Duodenal mucosa (tissue), 2 donors: ENCODE measurements at regions not wholly inside any gene's neighbourhood (a gene's known extent, or its start where the extent isn't known, plus 50 kb on each side); places are given as distances from the start of the nearest gene placed in this dataset.

Source experiments
- H3K27ac ChIP-seq: one replicate; pipeline ENCODE4 v1.7.0; 2013; ENCODE audit warnings: low read depth, low read length
- H3K27me3 ChIP-seq, 2 donors: one replicate each; pipeline ENCODE4 v1.7.0; 2013; ENCODE audit warnings: low read length in 2 of 2, control low read depth in 1 of 2; ENCODE audit not compliant: insufficient read depth in 2 of 2, control insufficient read depth in 1 of 2
- H3K36me3 ChIP-seq, 2 donors: one replicate each; pipeline ENCODE4 v1.7.0; 2013; ENCODE audit warnings: low read length in 2 of 2, control low read depth in 1 of 2; ENCODE audit not compliant: insufficient read depth in 2 of 2, control insufficient read depth in 1 of 2
- H3K4me1 ChIP-seq, 2 donors: one replicate each; pipeline ENCODE4 v1.7.0; 2013; ENCODE audit warnings: low read length in 2 of 2, control low read depth in 1 of 2; ENCODE audit not compliant: insufficient read depth in 2 of 2, control insufficient read depth in 1 of 2
- H3K4me3 ChIP-seq, 2 donors: one replicate each; pipeline ENCODE4 v1.7.0; 2013; ENCODE audit warnings: low read length in 2 of 2, low read depth in 1 of 2
- H3K9ac ChIP-seq, 2 donors: one replicate each; pipeline ENCODE4 v1.7.0; 2013; ENCODE audit warnings: low read length in 2 of 2, low read depth in 1 of 2
- H3K9me3 ChIP-seq, 2 donors: one replicate each; pipeline ENCODE4 v1.7.0; 2013; ENCODE audit warnings: low read length in 2 of 2, control low read depth in 1 of 2; ENCODE audit not compliant: control insufficient read depth in 1 of 2

DNA sequence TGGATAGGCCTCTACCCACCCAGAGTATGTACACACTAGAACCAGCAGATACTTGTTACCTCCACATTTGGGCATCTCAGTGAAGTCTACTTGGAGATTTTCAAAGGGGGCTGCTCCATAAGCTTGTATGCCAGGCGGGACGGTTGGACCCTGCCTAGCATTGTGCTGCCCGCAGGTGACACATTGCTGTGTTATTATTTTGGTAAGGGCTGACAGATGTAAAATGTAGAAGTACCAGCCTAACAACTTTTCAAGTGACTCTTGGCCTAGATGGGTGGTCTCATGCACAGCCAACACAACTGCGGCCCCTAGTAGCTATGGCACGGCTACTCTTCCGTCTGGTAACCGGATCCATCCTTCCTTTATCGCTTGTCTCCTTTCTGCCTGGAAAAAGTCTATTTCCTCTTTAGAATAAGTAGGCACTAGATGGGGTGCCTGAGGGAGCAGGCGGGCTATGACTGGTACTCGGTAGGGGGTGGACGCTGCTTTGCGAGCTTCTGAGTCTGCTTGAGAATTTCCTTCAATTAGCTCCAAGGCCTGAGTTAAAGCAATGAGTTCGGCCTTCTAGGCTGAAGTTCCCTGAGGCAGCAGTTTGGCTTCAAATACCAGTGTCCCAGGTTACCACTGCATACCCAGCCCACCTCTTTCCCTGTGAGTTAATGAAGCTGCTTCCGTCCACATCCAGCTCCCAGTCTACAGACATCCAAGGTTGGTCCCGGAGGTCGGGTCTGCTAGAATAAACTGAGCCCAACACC is 405.3 kb downstream of the TGFB2 start:
- Histone ChIP-seq H3K27me3 (no peaks in the 10 kb centered on the region), H3K4me3 (no peak overlapping the region), H3K36me3 (no peaks in the 10 kb centered on the region), H3K9ac (no peak overlapping the region), H3K4me1 (no peaks in the 10 kb centered on the region), H3K9me3 (no peaks in the 10 kb centered on the region), H3K27ac (no peak overlapping the region)

DNA sequence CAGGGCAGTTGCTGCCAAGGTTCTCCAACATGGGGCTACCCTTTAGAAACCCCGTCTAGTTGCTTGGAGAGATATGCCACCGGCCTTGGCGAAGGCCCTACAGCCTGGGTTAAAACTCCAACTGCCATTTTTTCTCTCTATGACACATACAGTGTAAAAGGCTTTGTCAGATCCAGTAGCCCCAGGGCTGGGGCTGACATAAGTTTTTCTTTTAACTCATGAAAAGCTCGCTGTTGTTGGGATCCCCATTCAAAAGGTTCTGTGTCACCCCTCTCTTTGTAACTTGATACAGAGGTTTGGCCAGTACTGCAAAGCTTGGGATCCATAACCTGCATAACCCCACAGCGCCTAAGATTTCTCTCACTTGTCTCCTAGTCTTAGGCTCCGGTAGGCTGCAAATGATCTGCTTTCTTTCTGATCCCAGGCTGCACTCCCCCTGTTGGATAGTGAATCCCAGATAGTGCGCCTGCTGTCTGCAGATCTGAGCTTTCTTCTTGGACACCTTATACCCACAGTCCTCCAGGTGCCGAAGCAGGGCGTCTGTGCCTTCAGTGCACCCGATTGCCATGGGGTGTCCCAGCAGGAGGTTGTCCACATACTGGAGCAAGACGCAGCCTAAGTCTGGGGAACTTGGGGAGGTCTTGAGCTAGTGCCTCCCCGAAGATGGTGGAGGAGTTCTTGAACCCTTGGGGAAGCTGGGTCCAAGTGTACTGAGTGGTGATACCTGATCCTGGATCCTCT is 406.2 kb downstream of the TGFB2 start:
- Histone ChIP-seq H3K9ac (no peak overlapping the region), H3K4me3 (no peak overlapping the region), H3K27me3 (no peaks in the 10 kb centered on the region)

DNA sequence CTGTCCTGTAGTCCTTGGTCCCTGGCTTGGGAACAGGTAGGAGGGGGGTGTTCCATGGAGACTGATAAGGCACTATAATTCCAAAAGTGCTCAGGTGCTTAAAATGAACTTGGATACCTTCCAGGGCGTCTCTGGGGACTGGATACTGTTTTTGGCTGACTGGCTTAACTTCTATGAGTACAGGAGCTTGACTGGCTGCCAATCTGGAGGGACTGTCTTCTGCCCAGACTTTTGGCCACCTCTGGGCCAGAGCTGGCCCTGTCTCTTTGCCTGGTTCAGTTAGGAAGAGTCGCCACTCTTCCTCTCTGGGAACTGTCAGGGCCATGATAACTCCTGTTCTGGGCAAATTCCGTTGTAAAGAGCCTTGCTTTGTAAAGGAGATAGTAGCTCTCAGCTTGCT is 407.0 kb downstream of the TGFB2 start:
- Histone ChIP-seq H3K36me3 (no peaks in the 10 kb centered on the region), H3K9me3 (no peaks in the 10 kb centered on the region), H3K9ac (no peak overlapping the region), H3K4me1 (no peaks in the 10 kb centered on the region), H3K4me3 (no peak overlapping the region), H3K27ac (no peak overlapping the region), H3K27me3 (no peaks in the 10 kb centered on the region)

More for the DNA sequence above, 406.2 kb downstream of the TGFB2 start:
- Histone ChIP-seq H3K9me3 (no peaks in the 10 kb centered on the region), H3K36me3 (no peaks in the 10 kb centered on the region), H3K27ac (no peak overlapping the region), H3K4me1 (no peaks in the 10 kb centered on the region)

DNA sequence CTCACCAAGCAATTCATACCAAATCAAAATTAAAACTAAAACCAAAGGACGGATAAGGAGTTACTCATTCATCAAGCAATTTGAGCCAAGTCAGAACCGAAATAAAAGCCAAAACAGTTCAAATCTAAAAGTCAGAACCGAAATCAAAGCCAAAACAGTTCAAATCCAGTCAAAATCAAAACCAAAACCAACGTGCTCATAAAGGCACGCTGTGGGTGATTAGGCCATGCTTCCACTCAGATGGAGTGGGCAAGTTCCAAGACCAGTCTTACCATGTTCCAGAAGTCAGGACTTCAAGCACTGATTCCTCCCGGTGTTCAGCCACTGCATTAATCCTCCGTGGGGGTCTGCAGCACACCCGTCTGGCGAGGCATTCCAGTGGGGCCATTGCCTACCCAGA is 409.3 kb downstream of the TGFB2 start:
- H3K9me3 ChIP-seq = no peaks in the 10 kb centered on the region
- H3K36me3 ChIP-seq = no peaks in the 10 kb centered on the region
- H3K4me3 ChIP-seq = no peak overlapping the region
- H3K4me1 ChIP-seq = no peaks in the 10 kb centered on the region
- no peak overlapping the region for H3K9ac ChIP-seq
- no peak overlapping the region for H3K27ac ChIP-seq
- H3K27me3 ChIP-seq = no peaks in the 10 kb centered on the region

DNA sequence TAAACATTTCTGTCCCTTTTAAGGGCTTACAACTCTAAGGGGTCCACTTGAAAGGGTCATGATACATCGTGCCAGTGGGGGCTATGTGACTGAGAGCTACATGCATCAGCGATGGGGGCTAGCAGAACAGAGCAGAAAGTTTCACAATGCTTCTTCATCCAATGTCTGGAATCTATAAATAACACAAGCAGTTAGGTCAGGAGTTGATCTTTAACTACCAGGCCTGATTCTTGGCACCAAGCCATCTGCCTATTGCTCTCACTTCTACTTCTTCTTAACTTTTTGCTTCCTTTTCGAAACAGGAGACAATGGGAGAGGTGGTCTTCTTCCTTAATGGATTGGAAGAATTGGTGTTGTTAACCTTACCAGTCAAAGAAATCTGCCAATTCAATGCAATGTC is 410.0 kb downstream of the TGFB2 start:
- Histone ChIP-seq H3K36me3 (no peaks in the 10 kb centered on the region), H3K9ac (no peak overlapping the region), H3K4me1 (no peaks in the 10 kb centered on the region), H3K9me3 (no peaks in the 10 kb centered on the region), H3K4me3 (no peak overlapping the region), H3K27ac (no peak overlapping the region), H3K27me3 (no peaks in the 10 kb centered on the region)

DNA sequence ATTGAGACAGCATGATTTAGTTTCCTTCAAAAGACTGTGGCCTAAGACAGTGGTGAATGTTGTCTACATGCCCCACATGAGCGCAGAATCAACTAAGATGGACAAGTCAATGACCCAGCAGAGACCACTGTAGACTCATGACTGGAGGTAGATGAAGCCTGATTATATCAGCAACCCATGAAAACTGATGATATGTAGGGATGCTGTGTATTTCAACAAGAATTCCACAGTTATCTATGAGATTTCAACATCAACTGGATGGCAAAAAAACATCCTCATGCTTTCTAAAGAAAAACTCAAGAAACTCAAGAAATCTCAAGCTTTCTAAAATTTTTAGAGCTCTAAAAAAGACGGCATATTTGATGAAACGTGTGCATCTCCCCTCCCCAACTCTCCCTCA is 413.9 kb upstream of the LYPLAL1 start:
- H3K36me3 ChIP-seq = no peaks in the 10 kb centered on the region
- no peak overlapping the region for H3K9ac ChIP-seq
- H3K27me3 ChIP-seq = no peaks in the 10 kb centered on the region
- H3K9me3 ChIP-seq = no peaks in the 10 kb centered on the region
- H3K27ac ChIP-seq = no peak overlapping the region
- no peaks in the 10 kb centered on the region for H3K4me1 ChIP-seq
- H3K4me3 ChIP-seq = no peak overlapping the region

DNA sequence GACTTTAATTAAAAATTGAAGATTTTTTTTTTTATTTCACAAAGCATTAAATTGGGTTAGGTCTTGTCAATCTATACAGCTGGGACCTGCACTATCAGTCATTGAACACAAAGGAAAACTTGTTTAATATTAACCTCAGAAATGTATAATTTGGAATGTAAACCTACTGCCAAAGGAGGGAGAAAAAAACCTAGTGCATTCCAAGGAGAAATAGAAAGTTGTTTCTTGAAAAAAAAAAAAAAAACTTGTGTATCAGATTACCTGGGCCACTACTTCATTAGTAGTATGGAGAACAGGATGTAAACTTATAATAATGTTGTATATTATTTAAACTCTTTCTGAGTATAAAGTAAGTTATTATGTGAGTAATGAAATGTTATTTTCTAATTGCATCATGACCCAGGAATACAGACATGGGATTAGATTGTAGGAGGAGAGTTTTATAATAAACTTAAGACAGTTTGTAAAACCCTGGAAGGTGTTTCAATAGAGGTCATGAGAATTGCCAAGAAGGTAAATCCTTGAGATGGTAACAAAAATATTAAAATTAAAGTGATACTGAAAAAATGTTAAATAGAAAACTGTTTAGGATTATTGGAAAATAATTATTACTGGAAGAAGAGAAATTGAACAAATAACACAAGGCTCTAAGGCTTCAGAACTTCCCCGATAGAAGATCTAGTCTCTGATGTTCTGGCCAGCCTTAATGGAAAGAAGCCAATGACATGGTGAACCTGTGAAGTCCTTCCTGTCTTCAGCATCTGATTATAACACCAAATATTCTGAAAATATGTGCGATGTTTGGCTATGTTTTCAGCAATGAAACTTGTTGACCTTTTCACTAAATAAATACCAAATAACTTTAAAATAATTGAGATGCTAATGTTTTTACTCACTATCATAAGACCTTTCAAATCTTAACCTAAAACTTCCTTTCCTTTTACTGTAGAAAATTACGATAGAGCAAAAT is 412.8 kb upstream of the LYPLAL1 start:
- H3K9me3 ChIP-seq = no peaks in the 10 kb centered on the region
- H3K9ac ChIP-seq = no peak overlapping the region
- H3K27ac ChIP-seq = no peak overlapping the region
- no peaks in the 10 kb centered on the region for H3K4me1 ChIP-seq
- H3K27me3 ChIP-seq = no peaks in the 10 kb centered on the region
- no peak overlapping the region for H3K4me3 ChIP-seq
- no peaks in the 10 kb centered on the region for H3K36me3 ChIP-seq

DNA sequence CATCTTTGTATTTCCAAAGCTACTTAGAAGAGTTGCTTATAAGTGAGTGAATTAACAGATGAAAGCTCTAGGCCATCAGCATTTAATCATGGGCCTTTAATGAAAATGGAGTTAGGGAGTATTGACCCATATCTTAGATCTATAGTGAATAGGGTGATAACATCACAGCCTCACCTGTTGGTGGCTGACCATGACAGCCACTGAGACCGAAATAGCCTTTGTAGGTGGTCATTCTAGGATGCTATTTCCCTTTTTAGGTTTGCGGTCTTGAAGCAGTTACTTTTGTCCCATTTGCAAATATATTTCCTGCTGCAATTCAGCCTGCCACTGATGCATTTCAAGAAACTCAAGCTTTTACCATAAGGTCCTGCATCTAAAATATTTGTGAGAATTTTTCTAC is 410.1 kb upstream of the LYPLAL1 start:
- Histone ChIP-seq H3K36me3 (no peaks in the 10 kb centered on the region), H3K27ac (no peak overlapping the region), H3K9me3 (no peaks in the 10 kb centered on the region), H3K4me1 (no peaks in the 10 kb centered on the region), H3K27me3 (no peaks in the 10 kb centered on the region), H3K4me3 (no peak overlapping the region), H3K9ac (no peak overlapping the region)

DNA sequence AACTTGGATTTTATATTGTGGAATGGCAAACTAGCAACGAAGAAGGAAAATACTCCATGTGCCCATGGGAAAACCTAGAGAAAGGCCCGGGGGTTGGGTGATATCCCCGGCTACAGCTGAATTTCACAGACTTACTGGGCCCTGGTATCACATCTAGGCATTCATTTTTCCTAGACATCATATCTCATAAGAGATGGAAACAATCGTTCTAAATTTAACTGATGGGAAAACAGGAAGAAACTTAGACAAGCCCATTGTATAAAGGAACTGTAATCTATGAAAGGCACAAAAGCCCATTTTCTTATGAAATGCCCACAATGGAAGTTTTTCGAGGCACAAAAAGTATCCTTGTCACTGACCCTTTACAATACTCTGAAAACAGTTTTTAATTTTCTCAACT is 407.9 kb upstream of the LYPLAL1 start:
- H3K36me3 ChIP-seq = no peaks in the 10 kb centered on the region
- no peaks in the 10 kb centered on the region for H3K9me3 ChIP-seq
- no peaks in the 10 kb centered on the region for H3K27me3 ChIP-seq
- no peaks in the 10 kb centered on the region for H3K4me1 ChIP-seq
- no peak overlapping the region for H3K27ac ChIP-seq
- H3K9ac ChIP-seq = no peak overlapping the region
- H3K4me3 ChIP-seq = no peak overlapping the region

DNA sequence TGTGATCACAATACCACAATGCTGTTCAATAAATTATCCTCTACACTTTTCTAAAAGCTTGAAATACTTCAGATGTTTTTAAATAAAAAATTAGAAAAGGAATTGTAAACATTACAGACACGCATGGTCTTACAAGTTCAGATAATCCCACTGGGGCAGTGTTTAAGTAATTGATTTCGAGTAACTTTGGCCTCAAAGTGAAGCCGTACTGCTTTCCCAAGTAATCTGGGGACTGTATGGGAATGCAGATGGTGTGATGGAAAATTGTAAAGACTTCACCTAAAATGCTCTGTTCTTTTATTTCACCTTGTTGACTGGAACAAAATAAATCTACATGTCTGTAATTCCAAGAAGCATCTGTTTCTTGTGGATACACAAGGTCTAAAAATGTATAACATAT is 401.7 kb upstream of the LYPLAL1 start:
- Histone ChIP-seq H3K36me3 (no peaks in the 10 kb centered on the region), H3K9ac (no peak overlapping the region), H3K4me1 (no peaks in the 10 kb centered on the region), H3K9me3 (no peaks in the 10 kb centered on the region), H3K4me3 (no peak overlapping the region), H3K27ac (no peak overlapping the region), H3K27me3 (no peaks in the 10 kb centered on the region)
